Spleen (tissue), 11 donors: ENCODE measurements at regions not wholly inside any gene's neighbourhood (a gene's known extent, or its start where the extent isn't known, plus 50 kb on each side); places are given as distances from the start of the nearest gene placed in this dataset.

Experiments used
- DNase-seq: peaks from one replicate; pipeline ENCODE4 v3.0.0-alpha.2; 2020
- H3K27ac ChIP-seq, 8 donors: fragments of 200-600 bp; sonication (generic) in 7 of 8; 1 replicate in 4 of 8; 2 replicates in 4 of 8; pipeline versions ENCODE4 v1.5.0 to v1.8.0; 2016 to 2021; ENCODE audit warnings: inconsistent platforms in 4 of 8, mild to moderate bottlenecking in 4 of 8, moderate library complexity in 1 of 8
- H3K27me3 ChIP-seq, 7 donors: fragments of 200-600 bp; sonication (generic) in 6 of 7; replicated peaks in 1 of 7; 1 replicate in 4 of 7; 2 replicates in 3 of 7; pipeline versions ENCODE4 v1.5.0 to v1.8.0; 2016 to 2021; ENCODE audit warnings: inconsistent platforms in 3 of 7, mild to moderate bottlenecking in 1 of 7
- H3K36me3 ChIP-seq, 6 donors: fragments of 200-600 bp; sonication (generic) in 5 of 6; 1 replicate in 4 of 6; 2 replicates in 2 of 6; pipeline versions ENCODE4 v1.5.0 to v1.8.0; 2016 to 2021; ENCODE audit warnings: inconsistent platforms in 2 of 6
- H3K4me1 ChIP-seq, 6 donors: fragments of 200-600 bp; sonication (generic) in 5 of 6; 1 replicate in 3 of 6; 2 replicates in 3 of 6; pipeline versions ENCODE4 v1.5.0 to v1.8.0; 2016 to 2021; ENCODE audit warnings: inconsistent platforms in 3 of 6
- H3K4me3 ChIP-seq, 8 donors: fragments of 200-600 bp; sonication (generic) in 7 of 8; 1 replicate in 4 of 8; 2 replicates in 4 of 8; pipeline versions ENCODE4 v1.5.0 to v1.8.0; 2016 to 2021; ENCODE audit warnings: inconsistent platforms in 4 of 8, mild to moderate bottlenecking in 4 of 8, moderate library complexity in 2 of 8
- H3K9me3 ChIP-seq, 8 donors: fragments of 200-600 bp; sonication (generic) in 7 of 8; 1 replicate in 4 of 8; 2 replicates in 4 of 8; pipeline versions ENCODE4 v1.5.0 to v1.8.0; 2016 to 2021; ENCODE audit warnings: inconsistent platforms in 4 of 8
- CTCF ChIP-seq, 11 experiments: fragments of 200-600 bp in 7 of 11; fragments of 450-650 bp in 4 of 11; sonication (generic) in 4 of 11; IDR thresholded peaks in 8 of 11; conservative IDR thresholded peaks in 3 of 11; 1 replicate in 7 of 11; 2 replicates in 4 of 11; pipeline versions ENCODE4 v1.4.0 to v1.8.0; 2016 to 2021; ENCODE audit warnings: antibody characterized with exemption in 11 of 11, inconsistent platforms in 4 of 11, mild to moderate bottlenecking in 1 of 11
- POLR2A ChIP-seq, 3 donors: fragments of 450-650 bp; IDR thresholded peaks; one replicate each; pipeline ENCODE4 v1.5.1; 2017; ENCODE audit warnings: antibody characterized with exemption in 3 of 3, mild to moderate bottlenecking in 1 of 3
- POLR2AphosphoS5 ChIP-seq, 3 donors: sonication (generic); formaldehyde crosslinking; IDR thresholded peaks; one replicate each; pipeline ENCODE4 v1.5.1; 2017; ENCODE audit warnings: antibody characterized with exemption in 3 of 3
- WGBS, 5 donors: extraction: QIAGEN DNeasy Blood & Tissue Kit in 3 of 5; methylation state at CpG; one replicate each; pipeline versions ENCODE4 v1.1.5 to v1.1.7; 2013 to 2018; 5-methylcytosine and 5-hydroxymethylcytosine counted together
- intact Hi-C: fragments of 100-400 bp; cut with DNase I; formaldehyde crosslinking; loops from one replicate; pipeline ENCODE4 v1.15.0; 2023; ENCODE audit warnings: low total_unique reads
- donor health status: healthy with polysubstance abuse.
- donor health status: DM: no; HTN: no; CAD: no; lungs with moderate emphysema.
- donor health status: DM: no; HTN: no; CAD: no.
- donor health status: Bipolar disorder and iron deficiency.
- donor health status: healthy.
- donor health status: DM: no; HTN: no; CAD: no.
- donor health status: DM: yes; HTN: yes; CAD: no.

- H3K27me3 ChIP-seq, result no peaks in the 10 kb centered on the region
- intact Hi-C loops, result no loop called here
- no peaks in the 10 kb centered on the region for H3K36me3 ChIP-seq
- no peaks in the 10 kb centered on the region for H3K4me1 ChIP-seq
- H3K9me3 ChIP-seq, result peaks cover 0 to 10% (median 3%) of the 10 kb centered on the region in 8 donors
- H3K4me3 ChIP-seq, result no peak overlapping the region
- no peak for DNase-seq
- no peak overlapping the region for H3K27ac ChIP-seq
- TF ChIP-seq CTCF (IDR thresholded peaks at IDR 0.05 in 8 of 11, conservative IDR thresholded peaks at IDR 0.05 in 3 of 11) (no peak), POLR2AphosphoS5 (IDR thresholded peaks at IDR 0.05) (no peak), POLR2A (IDR thresholded peaks at IDR 0.05) (no peak)
- WGBS, 5 donors, result 57 to 72% (median 67%) methylated on average over 2 of the region's 2 CpGs
Observed at GRCh38 chr5:62707131-62707530, 128.5 kb downstream of the LRRC70 start.

GRCh38 chr5:62705022-62705421 lies 126.4 kb downstream of the LRRC70 start:
- Histone ChIP-seq H3K36me3 (no peaks in the 10 kb centered on the region), H3K27me3 (no peaks in the 10 kb centered on the region), H3K9me3 (peaks cover 0 to 10% (median 3%) of the 10 kb centered on the region in 8 donors), H3K4me1 (no peaks in the 10 kb centered on the region), H3K4me3 (no peak overlapping the region), H3K27ac (no peak overlapping the region)
- DNase-seq, result no peak
- WGBS, 5 donors, result 94 to 100% (median 97%) methylated on average over 2 of the region's 2 CpGs
- TF ChIP-seq POLR2A (IDR thresholded peaks at IDR 0.05) (no peak), CTCF (IDR thresholded peaks at IDR 0.05 in 8 of 11, conservative IDR thresholded peaks at IDR 0.05 in 3 of 11) (no peak), POLR2AphosphoS5 (IDR thresholded peaks at IDR 0.05) (no peak)
- intact Hi-C loops, result no loop called here

GRCh38 chr5:62702126-62702525 lies 123.5 kb downstream of the LRRC70 start:
- H3K27me3 ChIP-seq, result no peaks in the 10 kb centered on the region
- intact Hi-C loops, result no loop called here
- H3K27ac ChIP-seq, result no peak overlapping the region
- no peak overlapping the region for H3K4me3 ChIP-seq
- no peaks in the 10 kb centered on the region for H3K4me1 ChIP-seq
- no peaks in the 10 kb centered on the region for H3K9me3 ChIP-seq
- DNase-seq, result no peak
- WGBS, 5 donors, result 68 to 78% (median 73%) methylated on average over 4 of the region's 4 CpGs
- no peaks in the 10 kb centered on the region for H3K36me3 ChIP-seq
- TF ChIP-seq POLR2A (IDR thresholded peaks at IDR 0.05) (no peak), POLR2AphosphoS5 (IDR thresholded peaks at IDR 0.05) (no peak), CTCF (IDR thresholded peaks at IDR 0.05 in 8 of 11, conservative IDR thresholded peaks at IDR 0.05 in 3 of 11) (no peak)

- intact Hi-C loops, result no loop called here
- no peak overlapping the region for H3K27ac ChIP-seq
- 84 to 93% (median 89%) methylated on average over 1 of the region's 1 CpG for WGBS, 5 donors
- no peak overlapping the region for H3K4me3 ChIP-seq
- H3K9me3 ChIP-seq, result no peaks in the 10 kb centered on the region
- DNase-seq, result no peak
- H3K27me3 ChIP-seq, result no peaks in the 10 kb centered on the region
- no peaks in the 10 kb centered on the region for H3K4me1 ChIP-seq
- no peak for TF ChIP-seq POLR2A (IDR thresholded peaks at IDR 0.05)
- TF ChIP-seq POLR2AphosphoS5 (IDR thresholded peaks at IDR 0.05), result no peak
- no peak for TF ChIP-seq CTCF (IDR thresholded peaks at IDR 0.05 in 8 of 11, conservative IDR thresholded peaks at IDR 0.05 in 3 of 11)
- H3K36me3 ChIP-seq, result no peaks in the 10 kb centered on the region
Observed at GRCh38 chr5:62701036-62701435, 122.4 kb downstream of the LRRC70 start.
